ENCODE measurements at regions not wholly inside any gene's neighbourhood (a gene's known extent, or its start where the extent isn't known, plus 50 kb on each side); places are given as distances from the start of the nearest gene placed in this dataset.

GRCh38 chr22:48442663-48443062 lies 1385.0 kb downstream of the BRD1 start:
- no peaks in the 10 kb centered on the region for H3K36me3 ChIP-seq
- DNase-seq: no peak
- H3K27me3 ChIP-seq: no peaks in the 10 kb centered on the region
- 72 to 81% (median 79%) methylated on average over 8 of the region's 8 CpGs for WGBS, 3 donors
- no peaks in the 10 kb centered on the region for H3K9me3 ChIP-seq
- TF ChIP-seq EP300 (IDR thresholded peaks at IDR 0.05): no peak
- TF ChIP-seq POLR2A (IDR thresholded peaks at IDR 0.05): no peak
- TF ChIP-seq, protein P1, sequence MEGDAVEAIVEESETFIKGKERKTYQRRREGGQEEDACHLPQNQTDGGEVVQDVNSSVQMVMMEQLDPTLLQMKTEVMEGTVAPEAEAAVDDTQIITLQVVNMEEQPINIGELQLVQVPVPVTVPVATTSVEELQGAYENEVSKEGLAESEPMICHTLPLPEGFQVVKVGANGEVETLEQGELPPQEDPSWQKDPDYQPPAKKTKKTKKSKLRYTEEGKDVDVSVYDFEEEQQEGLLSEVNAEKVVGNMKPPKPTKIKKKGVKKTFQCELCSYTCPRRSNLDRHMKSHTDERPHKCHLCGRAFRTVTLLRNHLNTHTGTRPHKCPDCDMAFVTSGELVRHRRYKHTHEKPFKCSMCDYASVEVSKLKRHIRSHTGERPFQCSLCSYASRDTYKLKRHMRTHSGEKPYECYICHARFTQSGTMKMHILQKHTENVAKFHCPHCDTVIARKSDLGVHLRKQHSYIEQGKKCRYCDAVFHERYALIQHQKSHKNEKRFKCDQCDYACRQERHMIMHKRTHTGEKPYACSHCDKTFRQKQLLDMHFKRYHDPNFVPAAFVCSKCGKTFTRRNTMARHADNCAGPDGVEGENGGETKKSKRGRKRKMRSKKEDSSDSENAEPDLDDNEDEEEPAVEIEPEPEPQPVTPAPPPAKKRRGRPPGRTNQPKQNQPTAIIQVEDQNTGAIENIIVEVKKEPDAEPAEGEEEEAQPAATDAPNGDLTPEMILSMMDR (IDR thresholded peaks at IDR 0.05): no peak
- H3K4me1 ChIP-seq (ENCODE audit: insufficient read depth): no peaks in the 10 kb centered on the region
- H3K4me3 ChIP-seq: no peak overlapping the region
- H3K27ac ChIP-seq: no peak overlapping the region
- intact Hi-C loops (cut with DNase I): no loop called here

- intact Hi-C loops (cut with DNase I): no loop called here
- no peak for DNase-seq
- WGBS, 3 donors: 63 to 83% (median 77%) methylated on average over 6 of the region's 6 CpGs
Measured at GRCh38 chr22:48441553-48441850, 1386.2 kb downstream of the BRD1 start.

DNA sequence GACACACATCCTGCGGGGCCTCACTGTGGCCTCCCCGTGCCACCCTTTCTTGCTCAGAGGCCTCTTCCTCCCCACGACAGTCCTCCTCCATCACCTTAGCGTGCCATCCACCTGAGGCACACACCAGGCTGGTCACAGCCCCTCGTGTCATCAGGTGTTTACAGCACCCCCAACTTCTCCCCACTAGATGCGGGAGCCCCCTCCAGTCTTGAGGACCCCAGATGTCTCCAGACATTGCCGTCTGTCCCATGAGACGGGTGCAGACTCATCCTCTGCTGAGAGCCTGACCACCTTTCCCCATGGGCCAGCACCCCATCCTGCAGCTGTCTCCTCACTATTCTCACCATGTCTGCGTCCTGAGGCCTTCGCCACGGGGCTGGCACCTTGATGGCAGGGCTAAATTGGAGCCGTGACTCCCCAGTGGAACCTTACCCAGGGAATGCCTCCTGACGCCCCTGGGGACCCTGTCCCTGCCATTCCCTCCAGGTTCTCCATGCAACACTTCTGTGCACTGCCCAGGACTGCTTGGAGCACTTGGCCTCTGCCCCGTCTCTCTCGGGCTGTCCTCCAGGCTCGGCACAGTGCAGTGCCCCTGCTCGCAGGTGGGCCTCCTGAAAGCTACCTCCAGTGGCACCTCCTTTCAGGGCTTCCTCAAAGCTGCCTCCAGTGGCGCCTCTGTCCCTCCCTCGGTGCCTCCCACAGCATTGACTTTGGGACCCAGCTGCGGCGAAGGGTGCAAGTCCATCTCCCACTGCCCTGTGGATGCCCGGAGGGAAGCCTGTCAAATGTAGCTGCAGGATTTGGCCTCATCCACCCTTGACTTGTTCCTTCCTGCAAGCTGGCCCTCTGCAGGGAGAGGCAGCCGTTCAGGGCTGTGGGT lies 1386.8 kb downstream of the BRD1 start:
- TF ChIP-seq, protein P1 (IDR thresholded peaks at IDR 0.05): no peak
- no peak for TF ChIP-seq EP300 (IDR thresholded peaks at IDR 0.05)
- TF ChIP-seq POLR2A (IDR thresholded peaks at IDR 0.05): no peak
- Histone ChIP-seq H3K4me3 (no peak overlapping the region), H3K4me1 (ENCODE audit: insufficient read depth) (no peaks in the 10 kb centered on the region), H3K9me3 (no peaks in the 10 kb centered on the region), H3K36me3 (no peaks in the 10 kb centered on the region), H3K27ac (no peak overlapping the region), H3K27me3 (no peaks in the 10 kb centered on the region)
- DNase-seq: no peak
- 87 to 89% (median 88%) methylated on average over 23 of the region's 23 CpGs for WGBS, 3 donors
- intact Hi-C loops (cut with DNase I): no loop called here

More at GRCh38 chr22:48441553-48441850, 1386.2 kb downstream of the BRD1 start:
- Histone ChIP-seq H3K27me3 (no peaks in the 10 kb centered on the region), H3K9me3 (no peaks in the 10 kb centered on the region), H3K36me3 (no peaks in the 10 kb centered on the region), H3K27ac (no peak overlapping the region), H3K4me3 (no peak overlapping the region), H3K4me1 (ENCODE audit: insufficient read depth) (no peaks in the 10 kb centered on the region)
- no peak for TF ChIP-seq POLR2A (IDR thresholded peaks at IDR 0.05)
- no peak for TF ChIP-seq EP300 (IDR thresholded peaks at IDR 0.05)
- TF ChIP-seq, protein P1 (IDR thresholded peaks at IDR 0.05): no peak

GRCh38 chr22:48440176-48440575 lies 1387.5 kb downstream of the BRD1 start:
- intact Hi-C loops (cut with DNase I): no loop called here
- WGBS, 3 donors: 90 to 95% (median 92%) methylated on average over 22 of the region's 22 CpGs
- TF ChIP-seq EP300 (IDR thresholded peaks at IDR 0.05): no peak
- TF ChIP-seq, protein P1 (IDR thresholded peaks at IDR 0.05): no peak
- TF ChIP-seq POLR2A (IDR thresholded peaks at IDR 0.05): no peak

More at GRCh38 chr22:48440176-48440575, 1387.5 kb downstream of the BRD1 start:
- Histone ChIP-seq H3K4me3 (no peak overlapping the region), H3K4me1 (ENCODE audit: insufficient read depth) (no peaks in the 10 kb centered on the region), H3K27me3 (no peaks in the 10 kb centered on the region), H3K27ac (no peak overlapping the region), H3K9me3 (no peaks in the 10 kb centered on the region), H3K36me3 (no peaks in the 10 kb centered on the region)
- no peak for DNase-seq
